ENCODE measurements at regions not wholly inside any gene's neighbourhood (a gene's known extent, or its start where the extent isn't known, plus 50 kb on each side); places are given as distances from the start of the nearest gene placed in this dataset.

GRCh38 chr13:34223984-34224383 lies 406.0 kb downstream of the RFC3 start:
- FAIRE-seq (no peak), DNase-seq (ENCODE audit: insufficient read length) (no peak)
- TF ChIP-seq POLR2A (IDR thresholded peaks at IDR 0.05; ENCODE audit: low read depth, low read length), result no peak
- no peak for TF ChIP-seq POLR2AphosphoS5 (IDR thresholded peaks at IDR 0.05; ENCODE audit: low read depth, low read length)
- TF ChIP-seq TAF1 (IDR thresholded peaks at IDR 0.05; ENCODE audit: borderline replicate concordance, low read depth, low read length), result no peak

DNA sequence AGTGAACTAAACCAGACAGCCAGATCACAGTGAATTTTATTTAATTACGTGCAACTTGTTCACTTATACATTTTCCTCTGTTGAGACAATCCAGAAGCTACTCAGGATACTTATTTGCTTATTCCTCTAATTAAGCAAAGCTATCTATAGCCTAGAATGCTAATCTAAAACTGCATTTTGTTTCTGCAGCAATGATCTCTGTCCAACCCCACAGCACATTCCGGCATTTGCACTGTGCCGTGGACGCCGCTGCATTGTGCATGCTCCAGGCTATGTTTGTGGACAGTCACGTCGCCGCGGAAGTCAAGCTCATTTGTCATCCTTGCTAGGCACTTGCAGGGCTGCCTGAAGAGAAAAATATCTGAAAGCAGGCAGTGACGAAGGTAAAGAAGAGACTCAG lies 406.9 kb downstream of the RFC3 start:
- DNase-seq (ENCODE audit: insufficient read length), result no peak
- TF ChIP-seq POLR2A (IDR thresholded peaks at IDR 0.05; ENCODE audit: low read depth, low read length) (no peak), TAF1 (IDR thresholded peaks at IDR 0.05; ENCODE audit: borderline replicate concordance, low read depth, low read length) (no peak), POLR2AphosphoS5 (IDR thresholded peaks at IDR 0.05; ENCODE audit: low read depth, low read length) (no peak)
- FAIRE-seq, result no peak

- TF ChIP-seq POLR2A (IDR thresholded peaks at IDR 0.05; ENCODE audit: low read depth, low read length) (no peak), TAF1 (IDR thresholded peaks at IDR 0.05; ENCODE audit: borderline replicate concordance, low read depth, low read length) (no peak), POLR2AphosphoS5 (IDR thresholded peaks at IDR 0.05; ENCODE audit: low read depth, low read length) (no peak)
- FAIRE-seq, result no peak
- DNase-seq (ENCODE audit: insufficient read length), result no peak
These were observed 412.3 kb downstream of the RFC3 start for GRCh38 chr13:34230271-34230670.

GRCh38 chr13:34241332-34241731 lies 423.4 kb downstream of the RFC3 start:
- no peak for TF ChIP-seq TAF1 (IDR thresholded peaks at IDR 0.05; ENCODE audit: borderline replicate concordance, low read depth, low read length)
- no peak for TF ChIP-seq POLR2AphosphoS5 (IDR thresholded peaks at IDR 0.05; ENCODE audit: low read depth, low read length)
- no peak for TF ChIP-seq POLR2A (IDR thresholded peaks at IDR 0.05; ENCODE audit: low read depth, low read length)
- no peak for FAIRE-seq
- no peak for DNase-seq (ENCODE audit: insufficient read length)

GRCh38 chr13:34243403-34243802 lies 425.5 kb downstream of the RFC3 start:
- FAIRE-seq, result no peak
- TF ChIP-seq TAF1 (IDR thresholded peaks at IDR 0.05; ENCODE audit: borderline replicate concordance, low read depth, low read length), result no peak
- DNase-seq (ENCODE audit: insufficient read length), result no peak

- FAIRE-seq (no peak), DNase-seq (ENCODE audit: insufficient read length) (no peak)
- TF ChIP-seq POLR2A (IDR thresholded peaks at IDR 0.05; ENCODE audit: low read depth, low read length) (no peak), POLR2AphosphoS5 (IDR thresholded peaks at IDR 0.05; ENCODE audit: low read depth, low read length) (no peak), TAF1 (IDR thresholded peaks at IDR 0.05; ENCODE audit: borderline replicate concordance, low read depth, low read length) (no peak)
These were observed 428.6 kb downstream of the RFC3 start for GRCh38 chr13:34246511-34246910.

GRCh38 chr13:34247596-34247995 lies 429.6 kb downstream of the RFC3 start:
- TF ChIP-seq POLR2A (IDR thresholded peaks at IDR 0.05; ENCODE audit: low read depth, low read length), result no peak
- TF ChIP-seq TAF1 (IDR thresholded peaks at IDR 0.05; ENCODE audit: borderline replicate concordance, low read depth, low read length), result no peak
- TF ChIP-seq POLR2AphosphoS5 (IDR thresholded peaks at IDR 0.05; ENCODE audit: low read depth, low read length), result no peak
- DNase-seq (ENCODE audit: insufficient read length) (no peak), FAIRE-seq (no peak)

GRCh38 chr13:34249546-34250039 lies 431.6 kb downstream of the RFC3 start:
- TF ChIP-seq TAF1 (IDR thresholded peaks at IDR 0.05; ENCODE audit: borderline replicate concordance, low read depth, low read length) (no peak), POLR2AphosphoS5 (IDR thresholded peaks at IDR 0.05; ENCODE audit: low read depth, low read length) (no peak), POLR2A (IDR thresholded peaks at IDR 0.05; ENCODE audit: low read depth, low read length) (no peak)
- FAIRE-seq (no peak), DNase-seq (ENCODE audit: insufficient read length) (no peak)

DNA sequence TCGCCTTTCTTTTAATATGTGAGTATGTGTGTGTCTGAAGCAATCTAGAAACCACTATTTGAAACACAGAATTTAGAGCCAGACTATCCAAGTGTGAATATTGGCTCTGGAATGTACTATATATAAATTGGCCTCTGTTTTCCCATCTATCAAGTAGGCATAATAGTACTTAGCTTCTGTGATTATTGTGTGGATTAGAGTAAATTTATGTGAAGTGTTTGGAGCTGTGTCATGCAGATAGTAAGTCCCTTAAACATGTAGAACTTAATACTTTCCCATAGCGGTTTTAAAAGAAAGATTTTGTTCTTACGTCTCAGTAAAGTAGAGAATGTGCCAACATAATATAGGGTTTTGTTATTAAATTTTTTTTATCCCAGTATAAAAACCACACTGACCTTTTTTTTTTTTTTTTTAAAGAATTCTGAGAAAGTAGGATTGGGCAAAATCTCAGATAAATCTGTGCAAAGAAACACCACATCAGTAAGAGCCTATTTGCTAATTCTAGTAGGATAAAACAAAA lies 432.3 kb downstream of the RFC3 start:
- no peak for FAIRE-seq
- DNase-seq (ENCODE audit: insufficient read length), result no peak
- TF ChIP-seq POLR2A (IDR thresholded peaks at IDR 0.05; ENCODE audit: low read depth, low read length) (no peak), POLR2AphosphoS5 (IDR thresholded peaks at IDR 0.05; ENCODE audit: low read depth, low read length) (no peak), TAF1 (IDR thresholded peaks at IDR 0.05; ENCODE audit: borderline replicate concordance, low read depth, low read length) (no peak)

DNA sequence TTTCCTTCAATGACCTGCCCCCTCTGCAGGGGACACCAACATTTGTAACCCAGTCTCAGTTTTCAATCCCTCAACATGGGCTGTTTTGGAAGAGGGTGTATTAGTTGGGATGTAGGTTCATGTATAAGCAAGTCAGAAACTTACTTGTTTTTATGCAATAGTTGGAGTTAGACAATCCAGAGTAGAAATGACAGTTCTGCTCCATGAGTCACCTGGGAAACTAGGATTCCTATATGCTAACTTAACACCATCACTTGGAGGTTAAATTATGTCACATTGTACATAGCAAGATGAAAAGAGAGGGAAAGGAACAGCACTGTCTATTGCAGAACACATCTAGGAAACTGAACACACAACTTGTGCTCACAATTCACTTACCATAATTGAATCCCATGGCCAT lies 436.4 kb downstream of the RFC3 start:
- no peak for TF ChIP-seq TAF1 (IDR thresholded peaks at IDR 0.05; ENCODE audit: borderline replicate concordance, low read depth, low read length)
- TF ChIP-seq POLR2AphosphoS5 (IDR thresholded peaks at IDR 0.05; ENCODE audit: low read depth, low read length), result no peak
- no peak for TF ChIP-seq POLR2A (IDR thresholded peaks at IDR 0.05; ENCODE audit: low read depth, low read length)
- FAIRE-seq (no peak), DNase-seq (ENCODE audit: insufficient read length) (no peak)

GRCh38 chr13:34255711-34256110 lies 437.8 kb downstream of the RFC3 start:
- FAIRE-seq, result no peak
- TF ChIP-seq POLR2AphosphoS5 (IDR thresholded peaks at IDR 0.05; ENCODE audit: low read depth, low read length), result no peak
- no peak for TF ChIP-seq POLR2A (IDR thresholded peaks at IDR 0.05; ENCODE audit: low read depth, low read length)
- no peak for TF ChIP-seq TAF1 (IDR thresholded peaks at IDR 0.05; ENCODE audit: borderline replicate concordance, low read depth, low read length)
- DNase-seq (ENCODE audit: insufficient read length), result no peak

GRCh38 chr13:34256236-34256635 lies 438.3 kb downstream of the RFC3 start:
- TF ChIP-seq POLR2A (IDR thresholded peaks at IDR 0.05; ENCODE audit: low read depth, low read length), result no peak
- TF ChIP-seq TAF1 (IDR thresholded peaks at IDR 0.05; ENCODE audit: borderline replicate concordance, low read depth, low read length), result no peak
- TF ChIP-seq POLR2AphosphoS5 (IDR thresholded peaks at IDR 0.05; ENCODE audit: low read depth, low read length), result no peak
- FAIRE-seq (no peak), DNase-seq (ENCODE audit: insufficient read length) (no peak)

GRCh38 chr13:34257966-34258365 lies 440.0 kb downstream of the RFC3 start:
- no peak for DNase-seq (ENCODE audit: insufficient read length)
- TF ChIP-seq POLR2A (IDR thresholded peaks at IDR 0.05; ENCODE audit: low read depth, low read length) (no peak), POLR2AphosphoS5 (IDR thresholded peaks at IDR 0.05; ENCODE audit: low read depth, low read length) (no peak), TAF1 (IDR thresholded peaks at IDR 0.05; ENCODE audit: borderline replicate concordance, low read depth, low read length) (no peak)
- no peak for FAIRE-seq
